H1 (cell line): ENCODE measurements at regions not wholly inside any gene's neighbourhood (a gene's known extent, or its start where the extent isn't known, plus 50 kb on each side); places are given as distances from the start of the nearest gene placed in this dataset.

Experiments
- CTCF ChIA-PET: fragments of 300-600 bp; sonication (Branson Sonifier 250); formaldehyde crosslinking; loops from one replicate; lab custom pipeline; 2021; ENCODE audit not compliant: partially characterized antibody; lab: Charles Lee
- POLR2A ChIA-PET: fragments of 300-600 bp; sonication (Branson Sonifier 250); formaldehyde crosslinking; loops from one replicate; lab custom pipeline; 2021; ENCODE audit warnings: inconsistent platforms; ENCODE audit not compliant: partially characterized antibody; lab: Charles Lee
- DNase-seq, 2 experiments: peaks; one replicate each; pipeline versions ENCODE4 v3.0.0 to v3.0.0-alpha.2; 2010 to 2022; ENCODE audit warnings: low spot score in 2 of 2, low read depth in 1 of 2, mixed read lengths in 1 of 2
- FAIRE-seq: peaks from 2 replicates; lab custom pipeline; 2011; peaks lifted over from hg19 to GRCh38; lab: Jason Lieb, UNC
- H2AFZ ChIP-seq: 2 replicates; pipeline ENCODE4 v1.8.1; 2012; ENCODE audit warnings: low read length, inconsistent platforms
- H2AK5ac ChIP-seq: 2 replicates; pipeline ENCODE4 v1.6.1; 2013; ENCODE audit warnings: low read depth, low read length
- H2BK120ac ChIP-seq: replicated peaks from 2 replicates; pipeline ENCODE3; 2013; ENCODE audit warnings: low read depth, low read length, inconsistent platforms
- H2BK12ac ChIP-seq: 2 replicates; pipeline ENCODE4 v1.6.1; 2013; ENCODE audit warnings: low read depth, low read length
- H2BK15ac ChIP-seq: 2 replicates; pipeline ENCODE4 v1.6.1; 2013; ENCODE audit warnings: low read length
- H2BK20ac ChIP-seq: 2 replicates; pipeline ENCODE4 v1.6.1; 2013; ENCODE audit warnings: low read length
- H2BK5ac ChIP-seq: 2 replicates; pipeline ENCODE4 v1.6.1; 2013; ENCODE audit warnings: low read depth, low read length
- H3K14ac ChIP-seq: 2 replicates; pipeline ENCODE4 v1.6.1; 2013; ENCODE audit warnings: inconsistent platforms; ENCODE audit not compliant: insufficient read length
- H3K18ac ChIP-seq: 2 replicates; pipeline ENCODE4 v1.6.1; 2013; ENCODE audit warnings: low read length; ENCODE audit errors: extremely low read depth
- H3K23ac ChIP-seq: 2 replicates; pipeline ENCODE4 v1.6.1; 2013; ENCODE audit warnings: inconsistent platforms; ENCODE audit not compliant: insufficient read length
- H3K23me2 ChIP-seq: 2 replicates; pipeline ENCODE4 v1.6.1; 2013; ENCODE audit warnings: low read depth, low read length
- H3K27ac ChIP-seq: 2 replicates; pipeline ENCODE4 v1.6.1; 2011; ENCODE audit warnings: low read depth, low read length, inconsistent platforms
- H3K27me3 ChIP-seq, 4 experiments: replicated peaks in 1 of 4; 1 replicate in 1 of 4; 2 replicates in 3 of 4; pipeline versions ENCODE4 v1.6.1 to v1.8.1; 2011 to 2013; ENCODE audit warnings: low read length in 3 of 4, mild to moderate bottlenecking in 3 of 4, inconsistent platforms in 2 of 4, mixed read lengths in 2 of 4, moderate library complexity in 1 of 4; ENCODE audit not compliant: control insufficient read depth in 3 of 4, insufficient read depth in 3 of 4; ENCODE audit errors: extremely low read depth in 1 of 4
- H3K36me3 ChIP-seq, 4 experiments: 2 replicates each; pipeline versions ENCODE4 v1.6.1 to v1.8.1; 2011 to 2013; ENCODE audit warnings: mild to moderate bottlenecking in 4 of 4, low read length in 3 of 4, moderate library complexity in 2 of 4, control low read depth in 1 of 4, inconsistent platforms in 1 of 4; ENCODE audit not compliant: insufficient read depth in 4 of 4, control insufficient read depth in 2 of 4
- H3K4ac ChIP-seq: replicated peaks from 2 replicates; pipeline ENCODE3; 2013; ENCODE audit warnings: low read length, low read depth, mixed read lengths, inconsistent platforms; ENCODE audit not compliant: insufficient read length
- H3K4me1 ChIP-seq, 4 experiments: replicated peaks in 1 of 4; 1 replicate in 1 of 4; 2 replicates in 3 of 4; pipeline versions ENCODE4 v1.6.1 to v1.8.1; 2011 to 2013; ENCODE audit warnings: low read length in 3 of 4, inconsistent platforms in 2 of 4, mixed read lengths in 1 of 4; ENCODE audit not compliant: insufficient read depth in 4 of 4, control insufficient read depth in 3 of 4
- H3K4me2 ChIP-seq, 2 experiments: 2 replicates each; pipeline versions ENCODE4 v1.6.1 to v1.8.1; 2011 to 2013; ENCODE audit warnings: low read depth in 2 of 2, low read length in 2 of 2, control low read depth in 1 of 2, inconsistent platforms in 1 of 2, mild to moderate bottlenecking in 1 of 2; ENCODE audit not compliant: insufficient read depth in 1 of 2
- H3K4me3 ChIP-seq, 4 experiments: fragments of 200-600, 300-600 bp in 1 of 4; sonication (generic), shearing (Covaris generic), sonication (Bioruptor Twin) in 1 of 4; 2 replicates each; pipeline versions ENCODE4 v1.5.1 to v1.8.1; 2011 to 2016; ENCODE audit warnings: low read length in 4 of 4, low read depth in 3 of 4, control low read depth in 2 of 4, inconsistent platforms in 2 of 4, mild to moderate bottlenecking in 2 of 4, mixed read lengths in 1 of 4, moderate library complexity in 1 of 4; ENCODE audit not compliant: insufficient read depth in 2 of 4; ENCODE audit errors: extremely low read depth in 1 of 4
- H3K56ac ChIP-seq: replicated peaks from 2 replicates; pipeline ENCODE3; 2013; ENCODE audit warnings: low read depth, mild to moderate bottlenecking, mixed read lengths, low read length, inconsistent platforms; ENCODE audit not compliant: insufficient read length
- H3K79me1 ChIP-seq: 2 replicates; pipeline ENCODE4 v1.6.1; 2013; ENCODE audit warnings: low read depth, low read length, control low read depth
- H3K79me2 ChIP-seq, 2 experiments: 2 replicates each; pipeline versions ENCODE4 v1.6.1 to v1.8.1; 2012 to 2013; ENCODE audit warnings: low read length in 2 of 2, mild to moderate bottlenecking in 2 of 2, inconsistent platforms in 1 of 2; ENCODE audit not compliant: insufficient read depth in 2 of 2, control insufficient read depth in 1 of 2
- H3K9ac ChIP-seq, 4 experiments: replicated peaks in 1 of 4; 1 replicate in 1 of 4; 2 replicates in 3 of 4; pipeline versions ENCODE4 v1.6.1 to v1.8.1; 2011 to 2013; ENCODE audit warnings: low read depth in 3 of 4, low read length in 3 of 4, control low read depth in 2 of 4, mild to moderate bottlenecking in 2 of 4, moderate library complexity in 2 of 4, inconsistent platforms in 1 of 4; ENCODE audit errors: extremely low read depth in 1 of 4
- H3K9me3 ChIP-seq, 2 experiments: 2 replicates each; pipeline versions ENCODE4 v1.6.1 to v1.8.1; 2012 to 2013; ENCODE audit warnings: mild to moderate bottlenecking in 2 of 2, moderate library complexity in 2 of 2, control low read depth in 1 of 2, inconsistent platforms in 1 of 2, low read depth in 1 of 2, low read length in 1 of 2, mixed read lengths in 1 of 2; ENCODE audit not compliant: insufficient read depth in 2 of 2
- H4K20me1 ChIP-seq, 2 experiments: replicated peaks in 1 of 2; 2 replicates each; pipeline versions ENCODE3 to v1.8.1; 2011 to 2013; ENCODE audit warnings: inconsistent platforms in 2 of 2, low read length in 2 of 2, mild to moderate bottlenecking in 1 of 2; ENCODE audit not compliant: insufficient read depth in 2 of 2, control insufficient read depth in 1 of 2
- H4K5ac ChIP-seq: 2 replicates; pipeline ENCODE4 v1.6.1; 2013; ENCODE audit warnings: low read length, low read depth, mixed read lengths, inconsistent platforms; ENCODE audit not compliant: insufficient read length
- H4K8ac ChIP-seq: 2 replicates; pipeline ENCODE4 v1.8.0; 2013; ENCODE audit warnings: mild to moderate bottlenecking, moderate library complexity, low read length, inconsistent platforms; ENCODE audit not compliant: insufficient read depth; ENCODE audit errors: extremely low read depth
- H4K91ac ChIP-seq: replicated peaks from 2 replicates; pipeline ENCODE3; 2013; ENCODE audit warnings: low read length, mixed read lengths, inconsistent platforms; ENCODE audit not compliant: insufficient read length
- BACH1 ChIP-seq: IDR thresholded peaks from 2 replicates; pipeline ENCODE4 v1.6.1; 2012; ENCODE audit warnings: low read length, improper control_type of control experiment
- CBX5 ChIP-seq: fragments of 300-800, 300-1000 bp; sonication (generic); IDR thresholded peaks from 2 replicates; pipeline ENCODE4 v1.7.1; 2016; ENCODE audit warnings: antibody characterized with exemption, low read length, low read depth
- MAFK ChIP-seq: IDR thresholded peaks from 2 replicates; pipeline ENCODE4 v1.6.1; 2012; ENCODE audit warnings: low read depth, mild to moderate bottlenecking, improper control_type of control experiment, low read length
- POU5F1 ChIP-seq: IDR thresholded peaks from 2 replicates; pipeline ENCODE4 v1.6.1; 2011; ENCODE audit warnings: low read depth, mild to moderate bottlenecking, low read length, moderate library complexity
- RAD21 ChIP-seq, 2 experiments: IDR thresholded peaks in 1 of 2; conservative IDR thresholded peaks in 1 of 2; 2 replicates each; pipeline ENCODE4 v1.6.1; 2011; ENCODE audit warnings: low read depth in 2 of 2, low read length in 2 of 2, improper control_type of control experiment in 1 of 2, inconsistent platforms in 1 of 2, mild to moderate bottlenecking in 1 of 2, moderate library complexity in 1 of 2
- RXRA ChIP-seq: IDR thresholded peaks from 2 replicates; pipeline ENCODE4 v1.6.1; 2011; ENCODE audit warnings: low read depth, mild to moderate bottlenecking, low read length, moderate library complexity; ENCODE audit not compliant: insufficient read depth
- SIRT6 ChIP-seq: IDR thresholded peaks from one replicate; pipeline ENCODE4 v1.7.1; 2012; ENCODE audit warnings: low read length, inconsistent platforms
- YY1 ChIP-seq: IDR thresholded peaks from 2 replicates; pipeline ENCODE4 v1.6.1; 2011; ENCODE audit warnings: low read depth, mild to moderate bottlenecking, low read length
- ZNF274 ChIP-seq: IDR thresholded peaks from 2 replicates; pipeline ENCODE4 v1.7.0; 2012; ENCODE audit warnings: low read length, borderline replicate concordance; ENCODE audit errors: extremely low read depth
- WGBS, 2 experiments: shearing (Covaris generic) in 1 of 2; methylation state at CpG; one replicate each; pipeline versions ENCODE4 v1.1.6 to v1.1.7; 2013 to 2015; ENCODE audit warnings: low lambda C conversion rate in 2 of 2, mixed read lengths in 2 of 2, inconsistent platforms in 1 of 2, low coverage in 1 of 2, missing lambda C conversion rate in 1 of 2; ENCODE audit not compliant: insufficient replicate concordance in 2 of 2, insufficient coverage in 1 of 2, insufficient read length in 1 of 2; ENCODE audit errors: extremely low coverage in 1 of 2, missing lambda C conversion rate in 1 of 2; 5-methylcytosine and 5-hydroxymethylcytosine counted together
- TF ChIP-seq, protein P1 (sequence below): IDR thresholded peaks from 2 replicates; pipeline ENCODE4 v1.6.1; 2012; ENCODE audit warnings: low read length, inconsistent platforms
- TF ChIP-seq, protein P2 (sequence below): IDR thresholded peaks from 2 replicates; pipeline ENCODE4 v1.6.1; 2012; ENCODE audit warnings: inconsistent platforms

DNA sequence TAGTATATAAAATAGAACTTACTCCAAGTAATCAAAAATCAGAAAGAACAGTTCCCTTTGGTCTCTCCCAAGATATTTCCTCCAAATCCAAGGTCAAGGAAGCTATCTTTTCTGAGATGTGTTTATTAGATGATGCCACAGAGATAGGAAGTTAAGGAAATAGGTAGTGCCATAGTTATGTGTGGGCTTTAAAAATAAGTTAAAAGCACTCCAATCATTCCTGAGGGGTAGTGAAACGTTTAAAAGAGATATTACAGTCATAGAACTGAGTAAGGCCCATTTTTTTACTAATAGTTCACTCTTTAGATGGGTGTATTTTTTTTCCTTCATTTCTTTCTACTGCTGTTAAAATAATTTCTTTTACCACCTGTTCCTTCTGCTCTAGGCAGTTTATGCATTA, 1630.9 kb upstream of the SEL1L start:
- H3K27ac ChIP-seq = no peak overlapping the region
- H2BK5ac ChIP-seq = no peak overlapping the region
- H2BK12ac ChIP-seq = no peak overlapping the region
- no peak for DNase-seq
- H2BK15ac ChIP-seq = no peak overlapping the region
- no peaks in the 10 kb centered on the region for H3K23me2 ChIP-seq
- CTCF ChIA-PET = no interaction called here
- no peaks in the 10 kb centered on the region for H4K20me1 ChIP-seq
- H3K56ac ChIP-seq = no peak overlapping the region
- no peak overlapping the region for H4K5ac ChIP-seq
- no peak overlapping the region for H3K4me2 ChIP-seq
- no peak overlapping the region for H2AK5ac ChIP-seq
- TF ChIP-seq, protein P1, sequence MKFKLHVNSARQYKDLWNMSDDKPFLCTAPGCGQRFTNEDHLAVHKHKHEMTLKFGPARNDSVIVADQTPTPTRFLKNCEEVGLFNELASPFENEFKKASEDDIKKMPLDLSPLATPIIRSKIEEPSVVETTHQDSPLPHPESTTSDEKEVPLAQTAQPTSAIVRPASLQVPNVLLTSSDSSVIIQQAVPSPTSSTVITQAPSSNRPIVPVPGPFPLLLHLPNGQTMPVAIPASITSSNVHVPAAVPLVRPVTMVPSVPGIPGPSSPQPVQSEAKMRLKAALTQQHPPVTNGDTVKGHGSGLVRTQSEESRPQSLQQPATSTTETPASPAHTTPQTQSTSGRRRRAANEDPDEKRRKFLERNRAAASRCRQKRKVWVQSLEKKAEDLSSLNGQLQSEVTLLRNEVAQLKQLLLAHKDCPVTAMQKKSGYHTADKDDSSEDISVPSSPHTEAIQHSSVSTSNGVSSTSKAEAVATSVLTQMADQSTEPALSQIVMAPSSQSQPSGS = no peak
- TF ChIP-seq YY1 (no peak), BACH1 (no peak), MAFK (no peak), POU5F1 (no peak), RXRA (no peak), CBX5 (no peak), SIRT6 (no peak), ZNF274 (no peak), RAD21 (IDR thresholded peaks at IDR 0.05 in 1 of 2, conservative IDR thresholded peaks at IDR 0.05 in 1 of 2; ENCODE audit: low read depth in 2 of 2, low read length in 2 of 2) (no peak)
- TF ChIP-seq, protein P2, sequence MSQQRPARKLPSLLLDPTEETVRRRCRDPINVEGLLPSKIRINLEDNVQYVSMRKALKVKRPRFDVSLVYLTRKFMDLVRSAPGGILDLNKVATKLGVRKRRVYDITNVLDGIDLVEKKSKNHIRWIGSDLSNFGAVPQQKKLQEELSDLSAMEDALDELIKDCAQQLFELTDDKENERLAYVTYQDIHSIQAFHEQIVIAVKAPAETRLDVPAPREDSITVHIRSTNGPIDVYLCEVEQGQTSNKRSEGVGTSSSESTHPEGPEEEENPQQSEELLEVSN = no peak
- TF ChIP-seq, all 59 proteins: peak for 0
- H4K91ac ChIP-seq = no peak overlapping the region
- H3K4ac ChIP-seq = no peak overlapping the region
- H2AFZ ChIP-seq = no peak overlapping the region
- H3K9ac ChIP-seq = no peak overlapping the region
- no peaks in the 10 kb centered on the region for H3K9me3 ChIP-seq
- H3K79me1 ChIP-seq = no peaks in the 10 kb centered on the region
- H3K79me2 ChIP-seq = no peaks in the 10 kb centered on the region
- no peak overlapping the region for H3K14ac ChIP-seq
- H2BK20ac ChIP-seq = no peak overlapping the region
- H3K18ac ChIP-seq = no peak overlapping the region
- no peaks in the 10 kb centered on the region for H3K36me3 ChIP-seq
- no peak overlapping the region for H2BK120ac ChIP-seq
- no peak overlapping the region for H4K8ac ChIP-seq
- H3K4me3 ChIP-seq = no peak overlapping the region
- no peak for FAIRE-seq
- no peak overlapping the region for H3K23ac ChIP-seq
- H3K27me3 ChIP-seq = no peaks in the 10 kb centered on the region
- 89% methylated on average over 1 of the region's 1 CpG; no CpG with 5 or more reads in 1 of the 2 experiments for WGBS, 2 experiments
- POLR2A ChIA-PET = no interaction called here
- peaks cover 0 to 3% (median 0%) of the 10 kb centered on the region in 4 experiments; a peak in 1 of 7 replicates for H3K4me1 ChIP-seq
